GM18861 (cell line): ENCODE measurements at regions not wholly inside any gene's neighbourhood (a gene's known extent, or its start where the extent isn't known, plus 50 kb on each side); places are given as distances from the start of the nearest gene placed in this dataset.

Experiments
- ATAC-seq: cut with Tn5 transposase; IDR thresholded peaks from one replicate; pipeline ENCODE4 v1.9.1; 2021; ENCODE audit not compliant: unreplicated experiment

DNA sequence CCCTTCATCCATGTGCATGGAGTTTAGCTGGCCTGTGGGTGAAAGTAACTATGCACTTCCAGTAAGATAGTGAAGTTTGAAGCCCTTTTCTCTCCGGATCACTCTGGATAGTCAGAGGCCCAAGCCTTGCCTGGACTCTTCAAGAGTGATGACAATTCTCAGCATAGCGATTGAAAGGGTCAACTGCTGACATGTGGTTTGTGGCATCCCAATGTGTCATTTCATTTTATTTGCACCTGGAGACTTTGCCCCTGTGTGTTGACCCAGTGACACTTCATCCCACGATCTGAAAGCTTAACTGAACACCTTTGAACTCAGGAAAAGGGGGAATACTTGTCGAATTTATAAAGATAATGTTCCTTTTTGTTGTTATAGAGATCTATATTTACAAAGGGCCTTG lies 711.9 kb upstream of the TMEM132C start:
- no peak for ATAC-seq

DNA sequence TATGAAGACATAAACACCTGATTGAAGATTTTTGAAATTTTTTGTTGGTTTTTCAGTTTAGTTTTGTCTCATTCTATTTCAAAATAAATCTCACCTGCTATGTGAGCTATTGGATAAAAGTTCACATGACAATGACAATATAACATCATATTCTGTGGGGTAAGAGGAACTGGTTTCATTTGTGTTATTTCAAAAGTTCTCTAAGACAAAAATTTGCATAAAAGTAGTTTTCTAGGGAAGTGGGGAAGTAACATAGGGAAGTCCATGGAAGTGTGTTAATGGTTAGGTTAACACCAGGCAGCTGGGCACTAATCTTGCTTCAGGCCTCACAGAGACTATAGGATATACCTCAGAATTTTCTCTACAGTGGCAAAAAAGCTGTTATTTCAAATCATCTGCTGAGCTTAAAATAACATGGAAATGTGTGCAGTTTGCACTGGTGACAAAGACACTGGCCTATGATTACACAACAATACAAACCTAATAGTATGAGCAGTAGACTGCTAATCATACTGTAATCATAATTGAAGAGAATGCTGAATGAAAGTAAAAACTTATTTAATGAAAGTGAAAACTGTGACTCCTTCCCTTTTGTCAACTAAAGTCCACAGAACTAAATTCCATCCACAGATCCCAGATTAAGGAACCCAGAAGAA lies 710.6 kb upstream of the TMEM132C start:
- ATAC-seq, result no peak

DNA sequence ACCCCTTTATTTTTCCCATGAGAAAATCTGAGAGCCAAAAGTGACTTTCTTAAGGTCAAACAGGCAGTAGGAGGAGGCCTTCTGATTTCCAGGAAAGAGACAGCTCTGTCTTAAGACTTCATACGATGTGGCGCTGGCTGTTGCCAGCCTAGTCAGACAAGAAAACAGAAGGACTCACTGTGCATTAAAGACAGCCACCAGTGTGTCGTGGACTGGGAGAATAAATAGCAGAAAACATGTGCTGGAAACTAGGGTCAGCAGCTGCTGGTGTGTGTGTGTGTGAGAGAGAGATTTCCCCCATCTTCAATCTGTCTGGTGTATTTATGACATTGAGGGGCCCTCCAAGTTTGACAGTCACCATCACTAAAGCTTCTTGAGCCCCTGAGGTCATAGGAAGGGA lies 708.6 kb upstream of the TMEM132C start:
- ATAC-seq, result no peak

DNA sequence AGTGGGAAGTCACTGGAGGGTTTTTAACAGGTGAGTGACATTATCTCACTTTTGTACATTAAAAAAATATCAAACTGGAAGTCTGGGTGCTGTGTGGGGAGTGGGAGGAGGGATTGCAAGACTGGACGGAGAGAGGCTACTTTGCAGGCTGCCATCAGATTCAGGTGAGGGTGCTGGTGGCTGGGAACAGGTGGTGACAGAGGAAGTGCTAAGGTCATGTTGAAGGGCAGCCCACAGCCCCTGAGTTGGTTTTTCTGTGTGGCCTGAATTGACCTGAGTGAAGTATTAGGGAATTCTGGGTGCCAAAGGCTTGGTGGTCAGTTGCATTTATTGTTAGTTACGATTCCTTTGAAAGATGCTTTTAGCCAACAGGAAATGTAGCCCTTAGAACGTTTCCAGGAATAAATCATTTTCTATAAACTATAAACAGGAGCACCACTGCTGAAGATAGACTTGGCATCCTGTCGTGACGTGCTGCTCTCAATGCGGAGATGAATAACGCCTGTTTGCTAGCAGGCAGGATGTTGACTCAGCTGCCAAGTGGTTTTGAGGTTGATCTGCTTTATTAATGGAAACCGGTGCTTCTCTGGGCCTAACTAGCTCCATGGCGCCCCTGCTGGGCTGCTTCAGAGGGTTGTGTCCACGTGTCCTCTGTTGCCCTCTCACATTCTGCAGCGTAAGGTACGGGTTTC lies 707.5 kb upstream of the TMEM132C start:
- ATAC-seq, result peak; percentile 66

DNA sequence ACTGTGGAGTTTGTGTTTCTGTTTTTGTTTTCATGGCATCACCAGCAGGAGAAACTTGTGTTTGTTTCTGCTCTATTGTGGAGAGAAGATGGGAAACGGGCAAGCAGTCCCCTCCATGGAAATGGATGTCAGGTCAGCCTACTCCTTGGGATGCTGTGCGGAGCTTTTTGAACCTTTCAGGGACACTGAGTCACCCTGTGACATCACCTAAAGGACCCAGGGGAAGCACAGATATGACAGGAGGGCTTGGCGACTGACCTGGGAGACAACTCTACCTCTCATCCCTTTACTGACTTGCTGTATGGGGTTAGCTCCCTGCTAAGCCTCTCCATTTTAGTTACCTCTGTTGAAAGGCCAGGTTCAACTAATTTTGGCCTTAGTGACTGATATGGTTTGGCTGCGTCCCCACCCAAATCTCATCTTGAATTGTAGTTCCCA lies 706.9 kb upstream of the TMEM132C start:
- no peak for ATAC-seq

DNA sequence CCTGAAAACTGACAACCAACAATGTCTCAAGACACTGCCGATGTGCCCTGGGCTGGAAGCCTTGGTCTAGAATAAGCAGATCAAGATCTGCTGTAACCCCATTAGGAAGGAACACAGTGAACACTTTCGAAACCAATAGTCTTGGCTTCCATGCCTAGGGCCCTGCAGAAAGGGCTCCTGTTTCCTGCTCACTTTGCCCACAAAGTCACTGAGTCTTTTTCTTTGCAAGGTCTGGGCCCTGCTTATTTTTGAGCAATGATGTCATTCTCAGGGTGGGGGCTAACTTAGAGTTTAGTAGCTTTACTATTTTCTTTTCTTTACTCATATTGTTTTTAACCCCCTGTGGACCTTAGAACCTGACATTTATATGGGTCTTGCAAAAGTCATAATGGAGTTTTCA lies 704.2 kb upstream of the TMEM132C start:
- no peak for ATAC-seq

DNA sequence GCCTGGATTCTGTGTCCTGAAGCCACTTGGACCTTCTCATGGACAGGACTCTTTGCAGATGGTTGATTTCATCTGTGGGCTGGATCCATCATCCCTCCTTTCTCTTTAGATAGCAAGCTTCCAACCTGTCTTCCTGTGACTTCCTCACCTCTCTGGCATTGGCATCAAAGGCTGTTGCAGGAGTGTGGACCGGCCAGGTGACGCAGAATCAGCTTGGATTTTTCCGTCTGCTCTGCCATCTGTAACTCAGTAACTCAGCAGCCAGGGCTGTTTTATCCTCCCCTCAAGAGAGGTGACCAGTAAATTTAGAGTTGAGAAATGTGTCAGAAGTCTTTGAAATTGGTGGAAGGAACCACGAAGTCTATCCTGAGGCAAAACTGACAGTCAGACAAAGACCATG lies 701.7 kb upstream of the TMEM132C start:
- no peak for ATAC-seq

DNA sequence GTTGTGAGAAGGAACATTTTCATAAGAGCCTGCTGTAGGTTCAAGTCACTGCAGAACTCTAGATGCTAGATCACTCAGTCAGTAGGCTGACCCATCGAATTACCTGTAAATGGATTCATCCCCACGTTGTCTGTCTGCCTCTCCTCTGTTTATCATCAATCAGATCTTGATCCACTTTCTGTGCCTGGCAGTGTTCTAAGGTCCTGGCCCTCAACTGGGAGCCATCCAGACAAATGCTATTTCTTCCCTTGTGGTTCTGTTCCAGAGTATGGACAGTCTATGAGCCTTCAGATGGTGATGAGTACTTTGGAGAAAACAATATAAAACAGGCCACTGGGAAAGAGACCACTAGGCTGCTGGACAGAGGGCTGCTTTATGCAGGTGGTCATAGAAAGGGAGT lies 699.4 kb upstream of the TMEM132C start:
- ATAC-seq, result no peak

DNA sequence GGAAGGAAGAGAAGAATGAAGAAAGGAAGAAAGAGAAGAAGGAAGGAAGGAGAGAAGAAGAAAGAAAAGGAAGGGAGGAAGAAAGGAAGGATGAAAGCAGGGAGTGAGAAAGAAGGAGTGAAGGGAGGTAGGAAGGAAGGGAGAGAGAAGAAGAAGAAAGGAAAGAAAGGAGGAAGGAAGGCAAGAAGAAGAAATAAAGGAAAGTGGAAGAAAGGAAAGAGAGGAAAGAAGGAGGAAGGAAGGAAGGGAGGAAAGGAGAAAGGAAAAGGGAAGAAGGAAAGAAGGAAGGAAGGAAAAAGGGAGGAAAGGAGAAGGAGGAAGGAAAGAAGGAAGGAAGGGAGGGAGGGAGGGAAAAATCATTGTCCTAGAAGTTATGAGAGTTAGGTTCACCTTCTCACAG lies 696.6 kb upstream of the TMEM132C start:
- ATAC-seq, result no peak

DNA sequence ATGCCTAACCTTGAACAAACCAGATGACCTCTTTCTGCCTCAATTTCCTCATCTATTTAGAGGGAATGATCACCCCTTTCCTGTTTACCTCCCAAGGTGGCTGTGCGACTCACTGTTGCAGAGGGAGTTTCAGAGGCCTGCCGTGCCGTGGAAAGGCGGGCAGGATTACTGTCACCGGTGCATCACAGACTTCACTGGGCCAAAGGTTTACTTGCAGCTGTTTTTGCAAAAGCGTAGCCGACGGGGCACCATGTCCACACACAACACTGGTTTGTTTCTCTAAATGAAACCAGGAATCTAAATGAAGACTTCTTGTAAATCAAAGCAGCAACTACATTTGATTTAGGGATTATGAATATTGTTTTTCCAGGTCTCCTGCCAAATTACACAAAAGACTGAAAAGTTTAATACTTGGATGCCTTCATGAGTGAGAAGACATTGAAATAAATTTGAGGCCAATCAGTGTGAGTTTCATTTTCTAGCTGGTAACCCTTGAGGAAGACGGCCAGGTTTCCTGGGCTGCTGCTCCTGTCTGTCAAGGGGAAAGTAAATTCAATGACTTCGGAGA lies 696.1 kb upstream of the TMEM132C start:
- ATAC-seq, result no peak

DNA sequence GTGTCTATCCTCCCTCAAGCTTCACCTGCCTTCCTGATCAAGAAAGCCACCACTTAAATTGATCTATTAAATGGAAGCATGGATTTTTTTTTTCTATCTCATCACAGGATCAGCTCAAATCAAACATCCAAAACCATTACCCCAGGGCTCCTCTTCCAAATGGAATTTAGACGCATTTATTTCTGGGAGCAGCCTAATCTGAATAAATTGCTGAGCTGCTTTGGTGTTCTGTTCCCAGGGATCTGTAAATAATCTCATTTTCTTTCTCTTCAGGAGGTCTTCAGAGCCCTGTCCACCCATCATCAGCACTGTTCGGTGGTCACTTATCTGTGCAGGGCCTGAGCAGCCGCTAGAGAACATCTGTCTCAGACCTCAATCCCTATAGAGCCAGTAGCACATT lies 695.4 kb upstream of the TMEM132C start:
- ATAC-seq, result no peak

DNA sequence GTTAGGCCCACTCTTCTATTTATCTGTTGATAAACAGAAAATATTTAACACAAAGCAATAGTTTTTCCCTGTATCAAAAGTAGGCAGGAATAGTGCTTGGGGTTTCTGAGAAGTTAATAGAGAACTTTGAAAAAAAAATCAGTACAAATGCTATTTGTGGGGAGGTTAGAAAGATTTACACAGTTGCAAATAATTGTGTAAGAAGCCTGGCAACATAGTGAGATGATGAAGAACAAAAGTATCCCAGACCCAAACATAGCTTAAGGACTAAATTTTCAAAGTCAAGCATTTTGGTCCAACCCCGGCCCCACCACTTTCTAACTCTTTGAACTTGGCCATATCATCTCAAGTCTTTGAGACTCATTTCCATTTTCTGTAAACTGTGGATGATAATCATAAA lies 687.5 kb upstream of the TMEM132C start:
- no peak for ATAC-seq

DNA sequence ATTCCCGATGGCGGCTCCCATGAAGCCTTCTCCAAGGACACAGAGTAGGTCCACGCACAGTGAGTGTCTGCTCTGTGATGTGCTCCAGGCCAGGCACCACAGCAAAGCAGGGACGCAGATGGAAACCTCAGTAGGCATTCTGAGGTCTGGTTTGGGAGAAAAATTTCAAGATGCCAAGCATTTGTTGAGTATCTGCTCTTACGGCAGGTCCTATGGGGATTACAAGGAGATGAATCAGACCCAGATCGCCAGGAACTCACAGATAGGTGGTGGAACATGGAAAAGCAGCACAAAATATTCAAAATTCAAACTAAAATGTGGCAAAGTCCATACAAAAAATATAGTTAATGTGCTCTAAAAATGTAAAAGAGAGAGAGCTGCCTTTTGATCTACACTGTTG lies 684.9 kb upstream of the TMEM132C start:
- ATAC-seq, result no peak

DNA sequence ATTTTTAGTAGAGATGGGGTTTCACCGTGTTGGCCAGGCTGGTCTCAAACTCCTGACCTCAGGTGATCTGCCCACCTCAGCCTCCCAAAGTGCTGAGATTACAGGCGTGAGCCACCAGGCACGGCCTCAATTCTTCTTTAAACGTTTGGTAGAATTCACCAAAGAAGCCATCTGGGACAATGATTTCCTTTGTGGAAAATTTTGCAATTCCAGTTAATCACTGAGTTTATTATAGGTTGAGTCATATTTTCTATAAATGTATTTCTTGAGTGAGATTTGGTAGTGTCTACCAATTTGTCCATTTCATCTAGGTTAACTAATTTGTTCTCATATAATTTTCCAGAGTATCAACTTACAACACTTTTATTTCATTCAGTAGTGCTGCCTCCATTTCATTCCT lies 683.9 kb upstream of the TMEM132C start:
- ATAC-seq, result no peak

DNA sequence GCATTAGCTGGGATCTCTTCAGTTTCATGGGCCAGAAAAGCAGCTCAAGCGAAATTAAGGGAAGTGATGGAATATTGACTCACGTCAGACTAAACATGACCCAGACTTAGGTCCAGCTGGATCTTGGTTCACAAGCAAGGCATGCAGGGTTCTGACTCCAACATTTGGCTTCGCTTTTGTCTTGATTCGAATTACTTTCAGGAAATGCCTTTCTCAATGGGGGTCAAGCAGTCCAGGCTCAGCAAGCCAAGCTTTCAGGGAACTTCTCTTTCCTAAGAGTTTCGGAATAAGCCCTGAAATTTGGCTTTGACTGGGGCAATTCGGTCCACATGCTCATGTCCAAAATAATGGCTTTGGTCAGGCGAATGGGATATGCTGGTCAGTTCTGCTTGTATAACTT lies 678.7 kb upstream of the TMEM132C start:
- ATAC-seq, result no peak

DNA sequence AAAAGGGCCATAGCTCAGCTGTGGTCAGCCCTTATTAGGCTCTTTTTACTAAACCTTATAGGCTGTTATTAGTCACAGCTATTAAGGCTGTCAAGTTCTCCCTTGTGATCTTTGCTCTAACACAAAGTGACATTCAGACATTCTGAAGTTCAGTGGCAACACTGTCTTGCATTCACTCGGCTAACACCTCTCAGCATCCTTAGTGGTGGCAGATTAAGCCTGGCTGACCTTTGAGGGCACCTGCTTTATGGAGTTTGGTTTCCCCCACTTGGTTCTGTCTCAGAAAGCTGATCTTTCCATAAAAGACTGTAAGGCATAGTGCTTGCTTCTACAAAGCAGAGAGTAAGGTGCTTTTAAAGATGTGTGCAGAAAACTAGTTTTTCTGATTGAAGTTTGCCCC lies 677.4 kb upstream of the TMEM132C start:
- no peak for ATAC-seq

DNA sequence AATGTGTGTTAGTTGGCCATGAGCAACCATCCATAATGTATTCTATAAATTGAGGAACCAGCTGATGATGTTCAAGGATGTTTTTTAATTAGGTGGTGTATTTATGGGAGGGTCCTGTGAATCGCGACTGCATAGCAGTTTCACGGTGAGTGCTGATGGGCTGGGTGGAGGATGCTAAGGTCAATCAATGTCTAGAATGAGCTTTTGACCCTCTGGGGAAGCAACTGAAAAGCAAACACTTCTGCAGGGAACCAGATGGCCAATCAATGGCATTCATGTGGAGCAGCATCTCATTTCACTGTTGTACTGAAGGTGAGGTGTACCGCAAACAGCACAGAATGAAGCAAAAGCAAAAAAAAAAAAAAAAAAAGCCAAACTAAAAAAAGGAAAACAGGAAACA lies 676.1 kb upstream of the TMEM132C start:
- no peak for ATAC-seq

DNA sequence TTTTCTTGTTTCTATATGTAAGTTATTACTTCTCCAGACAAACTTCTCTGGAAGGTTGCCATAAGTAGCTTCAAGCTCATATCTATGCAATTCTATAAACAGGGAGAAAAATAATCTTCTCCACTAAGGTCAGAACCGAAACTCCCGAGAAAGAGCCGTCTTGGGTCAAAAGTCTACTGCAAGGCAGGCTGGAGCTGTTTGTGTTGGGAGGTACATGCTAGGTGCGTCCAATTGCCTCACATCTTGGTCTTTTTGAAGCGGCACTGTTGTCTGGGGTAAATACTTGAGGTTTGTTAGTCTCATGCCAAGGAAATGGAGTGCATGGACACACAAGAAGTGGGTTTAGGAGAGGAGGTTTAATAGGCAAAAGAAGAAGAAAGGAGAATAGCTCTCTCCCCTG lies 674.7 kb upstream of the TMEM132C start:
- no peak for ATAC-seq

DNA sequence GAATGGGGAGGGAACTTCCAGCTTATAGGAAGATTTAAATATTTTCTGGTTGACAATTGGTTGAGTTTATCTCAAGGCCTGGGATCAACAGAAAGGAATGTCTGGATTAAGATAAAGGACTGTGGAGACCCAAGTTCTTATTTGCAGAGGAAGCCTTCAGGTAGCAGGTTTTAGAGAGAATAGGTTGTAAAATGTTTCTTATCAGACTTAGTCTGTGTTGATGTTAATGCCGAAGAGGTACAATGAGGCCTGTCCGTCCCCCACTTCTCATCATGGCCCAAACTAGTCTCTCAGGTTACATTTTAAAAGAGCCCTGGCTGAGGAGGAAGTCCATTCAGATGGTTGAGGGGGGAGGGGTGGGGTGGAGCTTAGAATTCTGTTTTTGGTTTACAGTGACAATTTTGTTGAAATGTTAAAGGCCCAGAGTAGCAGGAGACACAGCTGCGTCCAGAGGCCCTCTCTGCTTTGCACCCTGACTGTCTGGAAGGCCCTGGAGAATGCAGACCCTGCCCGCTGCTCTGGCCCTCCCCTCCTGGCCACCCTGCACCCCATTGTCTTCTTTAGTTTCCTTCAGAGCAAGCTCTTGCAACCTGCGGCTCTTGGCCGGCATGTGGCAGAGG lies 672.5 kb upstream of the TMEM132C start:
- ATAC-seq, result no peak

DNA sequence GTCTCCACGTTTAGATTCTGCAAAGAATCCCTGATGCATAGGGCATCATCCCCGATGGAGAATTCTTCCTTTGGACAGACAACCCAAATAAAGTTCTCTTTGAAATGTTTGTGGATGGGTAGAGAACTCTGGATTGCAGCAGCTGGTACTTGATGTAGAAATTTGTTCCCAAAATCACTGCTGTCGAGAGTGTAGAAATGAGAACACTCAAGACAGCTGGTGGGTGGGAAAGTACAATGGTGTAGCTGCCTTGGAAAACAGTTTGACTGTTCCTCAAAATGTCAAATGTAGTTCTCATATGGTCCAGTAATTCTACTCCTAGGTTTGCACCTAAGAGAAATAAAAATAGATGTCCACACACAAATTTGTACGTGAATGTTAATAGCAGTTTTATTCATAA lies 671.5 kb upstream of the TMEM132C start:
- ATAC-seq, result no peak

DNA sequence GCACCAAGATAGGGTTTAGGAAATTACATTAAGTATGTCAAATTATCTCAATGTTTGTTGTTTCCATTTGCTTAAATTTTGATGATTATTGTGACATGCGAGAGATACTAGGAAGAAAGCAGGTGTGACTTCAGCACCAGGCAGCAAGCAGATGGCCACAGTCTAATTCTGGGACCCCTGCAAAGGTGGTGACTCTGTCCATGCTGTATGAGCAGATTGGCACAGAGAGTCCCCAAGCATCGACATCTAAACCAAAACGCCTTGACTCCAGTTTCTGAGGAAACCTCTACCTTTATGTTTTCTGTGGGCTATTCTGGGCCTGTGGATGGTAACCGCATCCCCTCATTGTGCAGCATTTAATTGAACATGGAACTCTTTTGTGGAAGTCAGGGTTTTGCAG lies 670.1 kb upstream of the TMEM132C start:
- ATAC-seq, result no peak

DNA sequence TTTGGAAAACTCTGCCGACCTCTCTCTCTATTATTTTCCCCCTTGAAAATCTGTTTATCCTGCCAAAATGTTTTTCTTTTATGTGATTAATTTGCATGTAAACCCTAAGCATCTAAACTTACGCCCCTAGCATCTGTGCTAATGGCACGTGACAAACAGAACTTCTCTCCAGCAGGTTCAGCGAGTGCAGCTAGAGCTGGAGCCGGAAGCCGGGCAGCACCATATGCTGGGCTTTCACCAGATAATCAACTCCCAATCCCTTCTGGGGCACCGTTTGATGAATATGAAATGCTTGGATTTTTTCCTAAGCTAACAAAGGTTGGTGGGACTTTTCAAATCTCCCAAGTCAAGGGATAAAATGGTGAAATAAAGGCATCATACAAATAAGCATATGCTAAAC lies 667.5 kb upstream of the TMEM132C start:
- no peak for ATAC-seq
